Gastroesophageal sphincter (tissue), 3 donors: ENCODE measurements at regions not wholly inside any gene's neighbourhood (a gene's known extent, or its start where the extent isn't known, plus 50 kb on each side); places are given as distances from the start of the nearest gene placed in this dataset.

ENCODE experiments used
- CTCF ChIP-seq, 4 experiments: fragments of 200-600 bp in 2 of 4; fragments of 450-650 bp in 2 of 4; sonication (generic) in 1 of 4; IDR thresholded peaks; one replicate each; pipeline ENCODE4 v1.5.1; 2017 to 2019; ENCODE audit warnings: antibody characterized with exemption in 4 of 4, mild to moderate bottlenecking in 2 of 4, moderate library complexity in 2 of 4
- POLR2A ChIP-seq, 2 donors: fragments of 450-650 bp; IDR thresholded peaks; one replicate each; pipeline ENCODE4 v1.6.1; 2017; ENCODE audit warnings: antibody characterized with exemption in 2 of 2, mild to moderate bottlenecking in 2 of 2, moderate library complexity in 1 of 2
- POLR2AphosphoS5 ChIP-seq: sonication (generic); formaldehyde crosslinking; IDR thresholded peaks from one replicate; pipeline ENCODE4 v1.6.1; 2017; ENCODE audit warnings: antibody characterized with exemption

GRCh38 chr15:29942548-29942947 lies 120.3 kb upstream of the TJP1 start:
- TF ChIP-seq CTCF (IDR thresholded peaks at IDR 0.05) = no peak
- TF ChIP-seq POLR2A (IDR thresholded peaks at IDR 0.05) = no peak
- no peak for TF ChIP-seq POLR2AphosphoS5
